ENCODE measurements at regions not wholly inside any gene's neighbourhood (a gene's known extent, or its start where the extent isn't known, plus 50 kb on each side); places are given as distances from the start of the nearest gene placed in this dataset.

- DNase-seq (ENCODE audit: low spot score) = no peak
Measured at GRCh38 chr17:5635949-5636348, 51.6 kb upstream of the NLRP1 start.

DNA sequence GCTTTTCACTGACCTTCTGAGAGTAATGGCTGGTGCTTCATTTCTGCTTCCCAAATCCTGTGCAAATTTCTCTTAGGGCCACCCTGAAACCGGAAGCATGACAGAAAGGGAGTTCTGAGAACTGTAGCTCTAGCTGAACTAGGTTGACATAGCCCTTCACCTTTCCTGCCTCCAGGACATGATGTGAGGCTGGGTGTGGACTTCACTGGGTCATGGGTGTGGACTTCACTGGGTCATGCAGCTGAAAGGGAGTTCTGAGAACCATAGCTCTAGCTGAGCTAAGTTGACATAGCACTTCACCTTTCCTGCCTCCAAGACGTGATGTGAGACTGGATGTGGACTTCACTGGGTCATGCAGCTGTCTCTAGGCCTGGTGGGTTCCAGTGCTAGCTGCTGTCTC lies 54.3 kb upstream of the NLRP1 start:
- DNase-seq (ENCODE audit: low spot score) = no peak

GRCh38 chr17:5640726-5641125 lies 56.4 kb upstream of the NLRP1 start:
- no peak for DNase-seq (ENCODE audit: low spot score)

DNA sequence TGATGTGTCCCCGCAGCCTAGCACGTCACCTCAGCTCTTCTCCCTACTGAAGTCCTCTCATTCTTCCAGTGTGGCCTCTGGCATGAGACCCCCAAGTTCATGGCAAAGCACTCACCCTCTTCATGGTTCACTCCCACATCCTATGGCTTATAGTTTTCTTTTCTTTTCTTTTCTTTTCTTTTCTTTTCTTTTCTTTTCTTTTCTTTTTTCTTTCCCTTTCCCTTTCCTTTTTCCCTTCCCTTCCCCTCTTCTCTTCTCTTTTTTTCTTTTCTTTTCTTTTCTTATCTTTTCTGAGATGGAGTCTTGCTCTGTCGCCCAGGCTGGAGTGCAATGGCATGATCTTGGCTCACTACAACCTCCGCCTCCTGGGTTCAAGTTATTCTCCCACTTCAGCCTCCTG lies 58.4 kb upstream of the NLRP1 start:
- no peak for DNase-seq (ENCODE audit: low spot score)

GRCh38 chr17:5644065-5644464 lies 59.8 kb upstream of the NLRP1 start:
- DNase-seq (ENCODE audit: low spot score) = no peak

- DNase-seq (ENCODE audit: low spot score) = no peak
Measured at GRCh38 chr17:5651348-5651747, 67.0 kb upstream of the NLRP1 start.

GRCh38 chr17:5661491-5662125 lies 77.3 kb upstream of the NLRP1 start:
- no peak for DNase-seq (ENCODE audit: low spot score)

GRCh38 chr17:5662409-5663085 lies 78.2 kb upstream of the NLRP1 start:
- no peak for DNase-seq (ENCODE audit: low spot score)

DNA sequence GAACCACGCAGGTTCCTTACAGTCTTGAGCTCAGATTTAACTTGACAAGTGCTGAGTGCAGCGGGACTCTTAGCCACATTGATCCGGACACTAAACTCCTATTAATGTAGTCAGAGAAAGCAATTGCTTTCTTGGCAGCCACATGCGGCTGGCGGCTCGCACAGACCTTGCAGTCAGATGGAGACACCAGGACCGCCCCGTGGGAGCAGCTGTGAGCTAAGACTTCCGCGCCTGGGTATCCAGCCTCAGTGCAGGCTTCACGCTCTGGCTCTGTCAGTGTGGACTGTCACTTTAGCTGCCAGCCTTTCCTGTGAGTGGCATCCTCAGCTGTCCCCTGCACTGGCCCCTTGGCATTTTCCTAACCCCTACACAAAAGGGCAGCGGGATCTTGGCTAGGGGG lies 80.9 kb upstream of the NLRP1 start:
- DNase-seq (ENCODE audit: low spot score) = no peak

DNA sequence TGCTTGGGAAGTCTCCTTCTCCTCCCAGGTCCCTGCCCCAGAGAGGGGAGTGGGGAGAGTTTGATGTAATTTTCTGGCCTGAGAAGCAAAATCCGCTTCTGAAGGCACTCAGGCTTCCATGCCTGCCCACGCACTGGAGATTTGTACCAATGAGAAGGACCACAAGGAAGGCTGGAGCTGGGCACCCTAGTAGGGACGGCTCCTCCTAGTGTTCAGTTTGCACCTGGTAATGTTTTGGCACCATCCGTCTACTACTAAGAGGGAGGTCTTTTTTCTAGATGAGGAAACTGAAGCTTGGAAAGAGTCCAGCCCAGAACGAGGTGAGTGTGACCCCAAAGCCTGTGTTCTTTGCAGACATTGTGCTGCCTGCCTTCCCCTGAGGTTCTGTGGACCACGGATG lies 83.6 kb upstream of the NLRP1 start:
- no peak for DNase-seq (ENCODE audit: low spot score)

GRCh38 chr17:5668557-5669138 lies 84.3 kb upstream of the NLRP1 start:
- DNase-seq (ENCODE audit: low spot score) = no peak

- no peak for DNase-seq (ENCODE audit: low spot score)
Measured at GRCh38 chr17:5669191-5669590, 84.9 kb upstream of the NLRP1 start.

DNA sequence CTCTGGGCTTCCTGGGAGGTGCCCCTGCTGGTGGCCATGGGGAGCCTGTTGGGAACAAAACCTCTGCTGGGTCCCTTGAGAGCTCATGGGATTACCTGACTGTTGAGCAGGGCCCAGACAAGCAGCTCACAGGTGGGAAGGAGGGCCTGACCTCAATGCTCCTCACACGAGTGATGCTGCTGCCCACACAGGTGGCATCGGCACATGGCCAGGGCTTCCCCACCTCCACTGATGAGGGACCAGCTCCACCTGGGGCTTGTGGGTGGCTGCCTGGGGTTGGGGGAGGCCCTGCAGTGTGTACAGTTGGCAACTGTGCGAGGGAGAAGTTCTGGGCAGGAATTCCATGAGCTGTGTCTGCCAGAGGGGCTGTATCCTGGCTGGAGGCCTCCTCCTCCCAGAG lies 87.8 kb upstream of the NLRP1 start:
- no peak for DNase-seq (ENCODE audit: low spot score)

GRCh38 chr17:5672815-5673430 lies 88.6 kb upstream of the NLRP1 start:
- no peak for DNase-seq (ENCODE audit: low spot score)

DNA sequence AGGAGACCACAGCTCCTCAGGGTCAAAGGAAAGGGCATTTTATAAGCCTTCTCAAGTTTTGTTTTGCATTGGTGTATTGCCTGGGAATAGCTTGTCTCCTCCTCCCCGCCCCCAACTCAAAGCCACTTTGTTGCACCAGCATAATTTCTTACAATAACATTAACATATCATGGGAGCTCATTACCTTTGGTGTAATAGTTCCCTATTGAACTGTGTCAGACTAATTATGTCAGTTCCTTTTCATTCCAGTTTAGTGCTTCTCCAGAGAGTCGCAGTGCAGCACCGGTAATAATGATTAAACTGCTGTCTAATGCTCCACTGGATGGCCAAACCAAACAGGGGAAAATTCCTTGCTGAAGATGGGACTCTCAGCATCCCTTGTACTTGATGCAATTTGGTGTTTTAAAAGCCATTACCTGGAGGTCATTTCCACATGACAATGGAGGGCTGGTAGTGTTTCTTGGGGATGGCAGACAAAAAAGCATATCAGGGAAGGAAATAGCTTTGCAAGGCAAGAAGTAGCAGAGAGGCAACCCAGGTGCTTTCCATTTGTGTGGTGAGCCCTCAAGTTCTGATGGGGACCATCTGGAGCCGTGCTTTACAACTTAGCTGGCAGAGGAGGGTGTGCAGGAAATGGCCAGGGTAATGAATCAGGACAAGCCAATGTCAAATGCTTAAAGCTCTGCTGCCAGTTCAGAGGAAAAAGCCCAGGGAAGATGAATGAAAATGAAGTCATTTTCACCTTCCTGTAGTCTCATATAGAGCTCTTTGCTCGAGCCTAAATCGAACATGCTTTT lies 91.5 kb upstream of the NLRP1 start:
- no peak for DNase-seq (ENCODE audit: low spot score)

GRCh38 chr17:5677620-5678019 lies 93.3 kb upstream of the NLRP1 start:
- DNase-seq (ENCODE audit: low spot score) = no peak

GRCh38 chr17:5678171-5678570 lies 93.9 kb upstream of the NLRP1 start:
- no peak for DNase-seq (ENCODE audit: low spot score)

DNA sequence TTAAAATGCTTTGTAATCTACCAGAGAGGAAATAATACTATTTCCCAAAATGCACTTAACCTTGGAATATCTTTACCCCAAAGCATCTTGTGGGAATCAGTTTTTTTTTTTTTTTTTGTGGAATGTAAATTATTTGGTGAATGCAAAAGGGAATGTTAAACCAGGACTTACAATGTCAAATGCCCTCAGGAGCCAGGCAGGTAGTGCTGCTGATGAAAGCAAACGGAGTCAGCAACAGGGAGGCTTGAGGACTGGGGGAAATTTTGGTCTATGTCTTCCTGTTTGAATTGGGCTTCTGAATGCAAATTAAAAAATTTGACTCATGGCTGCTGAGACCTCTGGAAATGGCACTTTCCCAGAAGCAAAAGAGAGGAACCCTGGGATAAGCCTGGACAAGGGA lies 96.5 kb upstream of the NLRP1 start:
- no peak for DNase-seq (ENCODE audit: low spot score)

GRCh38 chr17:5683241-5683640 lies 98.9 kb upstream of the NLRP1 start:
- no peak for DNase-seq (ENCODE audit: low spot score)

DNA sequence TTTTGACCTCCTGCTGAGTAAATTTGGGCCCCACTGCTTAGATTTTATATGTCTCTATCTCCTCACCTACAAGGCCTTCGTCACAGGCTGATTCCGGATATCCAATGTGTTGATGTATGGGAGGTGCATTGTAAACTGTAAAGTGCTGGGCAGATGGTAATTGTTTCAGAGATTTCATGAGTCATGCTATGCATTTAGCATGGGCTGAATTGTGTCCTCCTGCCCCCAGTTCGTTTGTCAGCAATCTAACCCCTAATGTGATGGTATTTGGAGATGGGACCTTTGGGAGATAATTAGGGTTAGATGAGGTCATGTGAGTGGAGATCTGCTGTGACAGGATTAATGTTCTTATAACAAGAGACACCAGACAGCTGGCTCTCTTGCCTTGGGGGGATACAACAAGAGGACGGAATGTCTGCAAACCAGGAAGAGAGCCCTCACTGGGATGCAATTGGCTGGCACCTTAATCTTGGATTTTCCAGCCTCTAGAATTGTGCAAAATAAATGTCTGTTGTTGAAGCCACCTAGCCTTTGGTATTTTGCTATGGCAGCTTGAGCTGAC lies 101.8 kb upstream of the NLRP1 start:
- no peak for DNase-seq (ENCODE audit: low spot score)

GRCh38 chr17:5687646-5688045 lies 103.3 kb upstream of the NLRP1 start:
- DNase-seq (ENCODE audit: low spot score) = no peak

- DNase-seq (ENCODE audit: low spot score) = no peak
Measured at GRCh38 chr17:5693821-5694220, 109.5 kb upstream of the NLRP1 start.
